Hepatocyte (in vitro differentiated cells): ENCODE measurements at regions not wholly inside any gene's neighbourhood (a gene's known extent, or its start where the extent isn't known, plus 50 kb on each side); places are given as distances from the start of the nearest gene placed in this dataset.

Source experiments
- DNase-seq: peaks from one replicate; pipeline ENCODE4 v3.0.0-alpha.2; 2016; ENCODE audit warnings: low spot score
- H2AFZ ChIP-seq: fragments of 200-600 bp; sonication (generic); 2 replicates; pipeline ENCODE4 v1.6.0; 2016; ENCODE audit warnings: antibody characterized with exemption, mild to moderate bottlenecking
- H3K27ac ChIP-seq: fragments of 200-600 bp; sonication (generic); 2 replicates; pipeline ENCODE4 v1.5.1; 2016; ENCODE audit warnings: mild to moderate bottlenecking
- H3K27me3 ChIP-seq: fragments of 200-600 bp; sonication (generic); 2 replicates; pipeline ENCODE4 v1.6.1; 2016
- H3K36me3 ChIP-seq: fragments of 200-600 bp; sonication (generic); replicated peaks from 2 replicates; pipeline ENCODE4 v1.5.1; 2016; ENCODE audit warnings: low read depth; ENCODE audit not compliant: insufficient read depth
- H3K4me1 ChIP-seq: fragments of 200-600 bp; sonication (generic); 2 replicates; pipeline ENCODE4 v1.5.1; 2016; ENCODE audit warnings: mild to moderate bottlenecking, moderate library complexity; ENCODE audit not compliant: insufficient read depth
- H3K4me2 ChIP-seq: fragments of 200-600 bp; sonication (generic); 2 replicates; pipeline ENCODE4 v1.6.0; 2016
- H3K4me3 ChIP-seq: fragments of 200-600 bp; sonication (generic); 2 replicates; pipeline ENCODE4 v1.5.1; 2016; ENCODE audit warnings: mild to moderate bottlenecking
- H3K79me2 ChIP-seq: fragments of 200-600 bp; sonication (generic); 2 replicates; pipeline ENCODE4 v1.6.0; 2017; ENCODE audit warnings: mild to moderate bottlenecking
- H3K9me2 ChIP-seq: fragments of 200-600 bp; sonication (generic); replicated peaks from 2 replicates; pipeline ENCODE4 v1.6.0; 2017; ENCODE audit warnings: mild to moderate bottlenecking; ENCODE audit not compliant: insufficient read depth
- H3K9me3 ChIP-seq: fragments of 200-600 bp; sonication (generic); 2 replicates; pipeline ENCODE4 v1.5.1; 2016; ENCODE audit warnings: low read depth, mild to moderate bottlenecking
- H4K20me1 ChIP-seq: fragments of 200-600 bp; sonication (generic); 2 replicates; pipeline ENCODE4 v1.6.0; 2016; ENCODE audit warnings: mild to moderate bottlenecking; ENCODE audit not compliant: insufficient read depth, poor library complexity, severe bottlenecking
- CTCF ChIP-seq: fragments of 200-600 bp; sonication (generic); IDR thresholded peaks from 2 replicates; pipeline ENCODE4 v1.5.1; 2016; ENCODE audit warnings: antibody characterized with exemption, mild to moderate bottlenecking; ENCODE audit not compliant: poor library complexity
- EZH2 ChIP-seq: fragments of 200-600 bp; sonication (generic); IDR thresholded peaks from 2 replicates; pipeline ENCODE4 v1.6.1; 2016; ENCODE audit warnings: antibody characterized with exemption, mild to moderate bottlenecking, borderline replicate concordance
- EZH2phosphoT487 ChIP-seq: fragments of 200-600 bp; sonication (generic); IDR thresholded peaks from one replicate; pipeline ENCODE4 v1.6.1; 2018; ENCODE audit warnings: antibody characterized with exemption, mild to moderate bottlenecking, low read depth, moderate library complexity; ENCODE audit not compliant: unreplicated experiment, severe bottlenecking
- WGBS: methylation state at CpG from one replicate; pipeline ENCODE4 v1.1.6; 2016; ENCODE audit warnings: low lambda C conversion rate; ENCODE audit errors: missing lambda C conversion rate; 5-methylcytosine and 5-hydroxymethylcytosine counted together

GRCh38 chr3:177600411-177600810, 403.1 kb upstream of the TBL1XR1 start:
- Histone ChIP-seq H3K36me3 (no peaks in the 10 kb centered on the region), H3K27me3 (no peaks in the 10 kb centered on the region), H3K4me3 (no peak overlapping the region), H3K79me2 (no peaks in the 10 kb centered on the region), H3K9me3 (no peaks in the 10 kb centered on the region), H4K20me1 (no peaks in the 10 kb centered on the region), H3K4me1 (peaks cover 34% of the 10 kb centered on the region), H3K9me2 (no peaks in the 10 kb centered on the region), H2AFZ (no peak overlapping the region), H3K27ac (no peak overlapping the region), H3K4me2 (no peak overlapping the region)
- WGBS: 98% methylated on average over 2 of the region's 2 CpGs
- DNase-seq: no peak
- TF ChIP-seq CTCF (no peak), EZH2 (no peak), EZH2phosphoT487 (no peak)

- H3K27me3 ChIP-seq: no peaks in the 10 kb centered on the region
- no peaks in the 10 kb centered on the region for H4K20me1 ChIP-seq
- no peak for DNase-seq
- no peak overlapping the region for H2AFZ ChIP-seq
- H3K4me3 ChIP-seq: no peak overlapping the region
- H3K4me1 ChIP-seq: peaks cover 34% of the 10 kb centered on the region
- no peaks in the 10 kb centered on the region for H3K9me3 ChIP-seq
- H3K9me2 ChIP-seq: no peaks in the 10 kb centered on the region
- TF ChIP-seq CTCF (no peak), EZH2phosphoT487 (no peak), EZH2 (no peak)
- H3K27ac ChIP-seq: no peak overlapping the region
- H3K4me2 ChIP-seq: no peak overlapping the region
- H3K36me3 ChIP-seq: no peaks in the 10 kb centered on the region
- H3K79me2 ChIP-seq: no peaks in the 10 kb centered on the region
Observed at GRCh38 chr3:177601152-177601551, 403.9 kb upstream of the TBL1XR1 start.

GRCh38 chr3:177602601-177603147, 405.4 kb upstream of the TBL1XR1 start:
- H3K4me3 ChIP-seq: no peak overlapping the region
- peaks cover 35% of the 10 kb centered on the region for H3K4me1 ChIP-seq
- WGBS: 76% methylated on average over 2 of the region's 2 CpGs
- no peaks in the 10 kb centered on the region for H3K36me3 ChIP-seq
- H3K4me2 ChIP-seq: peak overlapping the region; percentile 21
- no peak for DNase-seq
- no peaks in the 10 kb centered on the region for H3K9me3 ChIP-seq
- TF ChIP-seq EZH2: no peak
- TF ChIP-seq CTCF: no peak
- TF ChIP-seq EZH2phosphoT487: no peak
- H3K27me3 ChIP-seq: no peaks in the 10 kb centered on the region
- no peaks in the 10 kb centered on the region for H4K20me1 ChIP-seq
- H3K27ac ChIP-seq: peak overlapping the region; percentile 46
- no peak overlapping the region for H2AFZ ChIP-seq
- H3K9me2 ChIP-seq: no peaks in the 10 kb centered on the region
- H3K79me2 ChIP-seq: no peaks in the 10 kb centered on the region

DNA sequence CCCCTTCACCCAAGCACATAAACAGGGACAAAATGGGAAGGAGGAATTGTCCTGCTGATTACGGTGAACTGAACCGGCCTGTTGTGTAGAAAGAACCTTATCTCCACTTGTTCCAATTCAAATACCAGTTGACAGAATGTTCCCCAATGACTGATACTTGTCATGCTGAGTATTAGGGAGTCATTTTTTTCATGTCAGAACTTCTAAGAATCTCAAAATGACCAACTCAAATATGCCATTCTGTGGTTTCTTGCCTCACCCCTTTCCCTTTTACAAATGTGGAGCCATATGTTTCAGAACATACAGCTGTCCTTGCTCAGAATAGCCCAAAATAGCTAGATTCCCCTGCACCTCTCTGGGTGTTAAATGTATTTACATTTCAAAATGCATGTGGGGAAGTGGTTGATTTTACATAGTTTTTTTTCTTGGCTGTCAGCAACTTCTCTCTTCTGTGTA, 405.9 kb upstream of the TBL1XR1 start:
- no peaks in the 10 kb centered on the region for H3K79me2 ChIP-seq
- H3K36me3 ChIP-seq: no peaks in the 10 kb centered on the region
- H3K27ac ChIP-seq: peak overlapping the region; percentile 46
- no peak overlapping the region for H3K4me3 ChIP-seq
- WGBS: 39% methylated on average over 2 of the region's 2 CpGs
- no peaks in the 10 kb centered on the region for H4K20me1 ChIP-seq
- no peak overlapping the region for H2AFZ ChIP-seq
- H3K9me3 ChIP-seq: no peaks in the 10 kb centered on the region
- no peak for DNase-seq
- no peaks in the 10 kb centered on the region for H3K9me2 ChIP-seq
- H3K4me2 ChIP-seq: peak overlapping the region; percentile 21
- H3K27me3 ChIP-seq: no peaks in the 10 kb centered on the region
- no peak for TF ChIP-seq CTCF
- no peak for TF ChIP-seq EZH2
- peaks cover 35% of the 10 kb centered on the region for H3K4me1 ChIP-seq
